GM12865 (cell line): ENCODE measurements at regions not wholly inside any gene's neighbourhood (a gene's known extent, or its start where the extent isn't known, plus 50 kb on each side); places are given as distances from the start of the nearest gene placed in this dataset.
A peak's percentile ranks its signal among the peaks of the same experiment; 100 is the strongest.

Experiments used
- DNase-seq: peaks from one replicate; pipeline ENCODE4 v3.0.0; 2010; ENCODE audit warnings: low read depth
- H3K4me3 ChIP-seq: 2 replicates; pipeline ENCODE4 v1.5.1; 2011; ENCODE audit warnings: mild to moderate bottlenecking, low read depth, low read length, control low read depth
- CTCF ChIP-seq: IDR thresholded peaks from 2 replicates; pipeline ENCODE4 v1.5.1; 2011; ENCODE audit warnings: low read length, control low read depth, low read depth, inconsistent platforms; ENCODE audit not compliant: insufficient read depth; ENCODE audit errors: missing control alignments

- no peak overlapping the region for H3K4me3 ChIP-seq
- no peak for DNase-seq
- TF ChIP-seq CTCF, result no peak
Observed at GRCh38 chr17:62895320-62896301, 70.4 kb upstream of the TANC2 start.

DNA sequence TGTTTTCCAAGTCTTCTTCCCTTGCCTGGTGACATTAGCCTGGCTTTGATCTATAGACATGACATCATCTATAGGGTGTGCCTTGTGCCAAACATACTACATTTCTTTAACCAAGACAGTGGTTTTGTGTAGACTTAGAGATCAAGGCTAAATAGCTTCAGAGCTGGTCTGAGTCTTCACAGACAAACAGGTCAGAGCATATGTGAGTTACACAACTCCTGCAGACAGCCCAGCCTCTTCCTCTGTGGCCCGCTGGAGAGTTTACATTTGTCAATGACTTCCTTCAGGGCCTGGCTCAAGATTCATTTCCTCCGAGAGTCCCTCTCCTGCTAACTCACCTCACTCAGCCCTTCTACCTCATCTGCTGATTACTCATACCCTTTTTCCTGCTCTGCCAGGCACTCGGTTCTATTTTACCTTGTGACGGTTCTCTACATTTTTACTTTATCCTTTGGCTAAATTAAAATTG is 73.1 kb upstream of the TANC2 start:
- H3K4me3 ChIP-seq, result no peak overlapping the region
- TF ChIP-seq CTCF, result no peak
- DNase-seq, result peak; percentile 4

- no peak overlapping the region for H3K4me3 ChIP-seq
- no peak for TF ChIP-seq CTCF
- DNase-seq, result no peak
Observed at GRCh38 chr17:62892061-62892675, 73.9 kb upstream of the TANC2 start.

DNA sequence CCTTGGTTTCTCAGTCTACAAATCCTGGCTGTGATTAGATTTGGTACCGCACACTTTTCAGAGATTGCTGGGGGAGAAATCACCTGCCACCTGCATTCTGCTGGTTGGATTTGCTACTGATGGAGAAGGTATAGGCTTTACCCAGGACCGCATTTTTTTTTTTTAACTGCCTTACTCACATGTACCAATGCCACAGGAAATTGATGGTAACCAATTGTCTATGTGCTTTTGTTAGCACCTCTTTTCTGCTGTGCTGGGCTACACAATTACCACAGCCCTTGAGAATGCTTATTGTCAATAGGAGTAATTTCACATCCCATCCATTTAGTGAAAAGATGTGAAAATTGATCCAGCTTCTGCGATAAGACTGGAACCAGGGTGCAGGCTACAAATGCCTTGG is 74.4 kb upstream of the TANC2 start:
- H3K4me3 ChIP-seq, result no peak overlapping the region
- TF ChIP-seq CTCF, result no peak

DNA sequence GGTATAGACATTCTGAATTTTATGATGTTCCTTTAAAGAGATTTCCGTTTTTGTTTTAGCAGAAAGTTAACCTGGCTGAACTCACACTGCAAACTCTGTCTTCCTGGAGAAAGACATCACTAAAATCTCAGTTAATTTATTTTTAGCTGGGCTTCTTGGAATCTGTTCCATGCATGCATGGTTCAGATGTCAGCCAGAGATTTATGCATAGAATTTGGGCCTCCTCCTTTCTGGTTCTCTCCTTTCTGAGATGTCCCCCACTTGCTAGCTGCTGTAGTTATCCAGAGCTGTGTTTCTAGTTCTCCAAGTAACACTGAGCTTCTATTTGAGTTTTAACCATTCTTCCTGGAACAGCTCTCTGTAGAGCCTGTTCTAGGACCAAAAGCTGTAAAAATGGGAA is 77.3 kb upstream of the TANC2 start:
- no peak overlapping the region for H3K4me3 ChIP-seq
- no peak for TF ChIP-seq CTCF
- no peak for DNase-seq

More for the DNA sequence above, 74.4 kb upstream of the TANC2 start:
- DNase-seq, result no peak

DNA sequence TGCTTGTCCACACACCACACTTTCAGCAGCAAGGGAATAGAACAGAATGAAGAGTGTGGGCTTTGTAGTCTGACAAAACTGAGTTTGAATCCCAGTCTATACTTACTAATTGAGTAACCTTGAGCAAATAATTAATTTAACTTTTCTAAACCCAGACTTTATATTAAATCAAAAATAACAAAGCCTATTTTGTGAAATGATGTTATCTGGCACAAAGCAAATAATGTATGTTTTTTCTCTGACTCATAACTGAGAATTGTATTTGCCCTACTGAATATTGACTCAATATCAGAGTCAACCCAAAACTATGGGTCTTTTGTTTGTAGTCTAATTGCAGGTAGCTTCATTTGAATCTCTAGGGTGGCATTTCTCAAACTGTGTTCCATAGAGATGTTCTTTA is 77.9 kb upstream of the TANC2 start:
- DNase-seq, result no peak
- no peak for TF ChIP-seq CTCF
- H3K4me3 ChIP-seq, result no peak overlapping the region
